Transverse colon (tissue), 4 donors: ENCODE measurements at regions not wholly inside any gene's neighbourhood (a gene's known extent, or its start where the extent isn't known, plus 50 kb on each side); places are given as distances from the start of the nearest gene placed in this dataset.

ENCODE experiments used
- DNase-seq: peaks from one replicate; pipeline ENCODE4 v3.0.0-alpha.2; 2019
- H3K27ac ChIP-seq, 4 donors: fragments of 200-600 bp; sonication (generic); 2 replicates each; pipeline ENCODE4 v1.5.1; 2016 to 2018; ENCODE audit warnings: inconsistent platforms in 4 of 4
- H3K27me3 ChIP-seq: fragments of 200-600 bp; sonication (generic); 2 replicates; pipeline ENCODE4 v1.5.1; 2017; ENCODE audit warnings: inconsistent platforms
- H3K36me3 ChIP-seq, 4 donors: fragments of 200-600 bp; sonication (generic); 2 replicates each; pipeline ENCODE4 v1.5.1; 2017 to 2019; ENCODE audit warnings: inconsistent platforms in 4 of 4
- H3K4me1 ChIP-seq, 4 donors: fragments of 200-600 bp; sonication (generic); 2 replicates each; pipeline ENCODE4 v1.5.1; 2017 to 2020; ENCODE audit warnings: inconsistent platforms in 4 of 4
- H3K4me3 ChIP-seq, 4 donors: fragments of 200-600 bp; sonication (generic); 1 replicate in 1 of 4; 2 replicates in 3 of 4; pipeline versions ENCODE4 v1.5.1 to v1.6.1; 2017 to 2019; ENCODE audit warnings: inconsistent platforms in 4 of 4
- H3K9me3 ChIP-seq, 2 donors: fragments of 200-600 bp; sonication (generic); 2 replicates each; pipeline ENCODE4 v1.5.1; 2017 to 2019; ENCODE audit warnings: inconsistent platforms in 2 of 2
- EP300 ChIP-seq: sonication (generic); formaldehyde crosslinking; IDR thresholded peaks from one replicate; pipeline ENCODE4 v1.6.1; 2017; ENCODE audit warnings: antibody characterized with exemption, low read depth
- POLR2A ChIP-seq: fragments of 450-650 bp; IDR thresholded peaks from one replicate; pipeline ENCODE4 v1.6.1; 2016; ENCODE audit warnings: antibody characterized with exemption, mild to moderate bottlenecking, moderate library complexity
- POLR2AphosphoS5 ChIP-seq, 3 donors: sonication (generic); formaldehyde crosslinking; IDR thresholded peaks; one replicate each; pipeline ENCODE4 v1.6.1; 2016; ENCODE audit warnings: antibody characterized with exemption in 3 of 3
- WGBS, 2 donors: methylation state at CpG; one replicate each; pipeline ENCODE4 v1.1.5; 2018; ENCODE audit warnings: low coverage in 1 of 2; 5-methylcytosine and 5-hydroxymethylcytosine counted together
- in situ Hi-C, 4 donors: fragments of 200-750 bp; cut with MboI; loops; one replicate each; pipeline versions ENCODE4 v1.15.0 to v1.15.1; 2017; ENCODE audit warnings: low sequenced_read_pairs in 3 of 4, low pct_ligation_motif_present in 1 of 4, low pct_unique_long_range_greater_than_20kb in 1 of 4
- intact Hi-C: fragments of 100-400 bp; cut with DNase I; formaldehyde crosslinking; loops from one replicate; pipeline ENCODE4 v1.15.1; 2023; ENCODE audit warnings: low total_unique reads
- TF ChIP-seq, protein P1 (sequence below), 5 experiments: fragments of 200-600 bp in 3 of 5; fragments of 450-650 bp in 2 of 5; sonication (generic) in 3 of 5; IDR thresholded peaks; 1 replicate in 2 of 5; 2 replicates in 3 of 5; pipeline ENCODE4 v1.5.1; 2016 to 2017; ENCODE audit warnings: antibody characterized with exemption in 5 of 5, inconsistent platforms in 3 of 5, mild to moderate bottlenecking in 2 of 5, moderate library complexity in 1 of 5

DNA sequence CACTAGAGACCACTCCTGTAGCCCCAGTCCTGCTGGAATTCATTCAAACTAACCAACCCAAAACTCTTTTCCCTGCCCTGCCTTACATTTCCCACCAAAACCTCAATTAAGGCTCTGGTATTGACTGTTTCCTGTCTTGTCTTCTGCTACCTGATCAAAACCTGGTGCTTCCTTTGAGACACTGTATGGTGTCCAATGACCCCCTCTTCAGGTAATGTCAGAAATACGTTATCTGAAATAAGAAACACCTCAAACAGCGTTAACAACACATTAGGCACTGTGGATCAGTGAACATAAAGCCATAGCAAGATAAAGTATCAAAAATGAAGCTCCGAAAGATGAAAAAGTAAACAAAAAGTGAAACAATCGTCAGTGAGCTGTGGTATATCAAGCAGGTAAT is 343.2 kb upstream of the ZP4 start:
- TF ChIP-seq, protein P1, sequence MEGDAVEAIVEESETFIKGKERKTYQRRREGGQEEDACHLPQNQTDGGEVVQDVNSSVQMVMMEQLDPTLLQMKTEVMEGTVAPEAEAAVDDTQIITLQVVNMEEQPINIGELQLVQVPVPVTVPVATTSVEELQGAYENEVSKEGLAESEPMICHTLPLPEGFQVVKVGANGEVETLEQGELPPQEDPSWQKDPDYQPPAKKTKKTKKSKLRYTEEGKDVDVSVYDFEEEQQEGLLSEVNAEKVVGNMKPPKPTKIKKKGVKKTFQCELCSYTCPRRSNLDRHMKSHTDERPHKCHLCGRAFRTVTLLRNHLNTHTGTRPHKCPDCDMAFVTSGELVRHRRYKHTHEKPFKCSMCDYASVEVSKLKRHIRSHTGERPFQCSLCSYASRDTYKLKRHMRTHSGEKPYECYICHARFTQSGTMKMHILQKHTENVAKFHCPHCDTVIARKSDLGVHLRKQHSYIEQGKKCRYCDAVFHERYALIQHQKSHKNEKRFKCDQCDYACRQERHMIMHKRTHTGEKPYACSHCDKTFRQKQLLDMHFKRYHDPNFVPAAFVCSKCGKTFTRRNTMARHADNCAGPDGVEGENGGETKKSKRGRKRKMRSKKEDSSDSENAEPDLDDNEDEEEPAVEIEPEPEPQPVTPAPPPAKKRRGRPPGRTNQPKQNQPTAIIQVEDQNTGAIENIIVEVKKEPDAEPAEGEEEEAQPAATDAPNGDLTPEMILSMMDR (IDR thresholded peaks at IDR 0.05): no peak
- TF ChIP-seq POLR2AphosphoS5 (IDR thresholded peaks at IDR 0.05): no peak
- no peak for TF ChIP-seq EP300
- no peak for TF ChIP-seq POLR2A
- H3K9me3 ChIP-seq: no peaks in the 10 kb centered on the region
- no peaks in the 10 kb centered on the region for H3K36me3 ChIP-seq
- 41 to 43% methylated on average over 4 of the region's 4 CpGs for WGBS, 2 donors
- in situ Hi-C loops (no loop called here), intact Hi-C loops (no loop called here)
- H3K4me3 ChIP-seq: no peak overlapping the region
- no peak overlapping the region for H3K27ac ChIP-seq
- no peak for DNase-seq
- no peaks in the 10 kb centered on the region for H3K4me1 ChIP-seq
- H3K27me3 ChIP-seq: no peaks in the 10 kb centered on the region

DNA sequence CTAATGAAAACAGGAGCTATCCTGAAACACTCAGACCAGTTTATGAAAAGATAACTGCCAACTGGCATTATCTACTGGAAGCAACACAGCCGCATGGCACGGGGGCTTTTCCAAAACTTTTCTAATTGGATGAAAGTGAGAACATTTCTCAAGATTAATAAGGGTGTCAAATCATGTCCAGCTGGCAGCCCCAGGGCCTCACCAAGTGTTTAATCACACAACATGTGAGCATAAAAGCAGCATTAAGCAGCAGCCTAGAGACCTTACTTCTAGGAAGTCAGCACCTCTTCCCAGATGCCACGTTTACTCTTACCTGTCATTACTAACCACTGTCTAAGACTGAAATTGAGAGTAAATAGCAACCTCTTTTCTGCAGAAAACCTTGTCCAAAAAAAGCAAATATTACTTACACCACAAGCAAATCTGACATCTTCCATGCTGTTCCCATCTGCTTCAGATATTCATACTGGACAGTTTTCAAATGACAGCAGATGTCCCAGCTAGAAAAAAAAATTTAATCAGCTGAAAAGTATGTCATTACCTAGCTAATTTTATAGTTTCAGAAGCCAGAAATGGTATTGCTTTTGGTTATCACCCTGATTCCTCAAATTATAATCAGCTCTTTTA is 341.5 kb upstream of the ZP4 start:
- in situ Hi-C loops: no loop called here
- DNase-seq: no peak
- H3K4me1 ChIP-seq: no peaks in the 10 kb centered on the region
- intact Hi-C loops: no loop called here
- H3K4me3 ChIP-seq: no peak overlapping the region
- H3K9me3 ChIP-seq: no peaks in the 10 kb centered on the region
- H3K36me3 ChIP-seq: no peaks in the 10 kb centered on the region
- H3K27ac ChIP-seq: no peak overlapping the region
- WGBS, 2 donors: 44 to 61% methylated on average over 2 to 3 of the region's 3 CpGs
- H3K27me3 ChIP-seq: no peaks in the 10 kb centered on the region
- TF ChIP-seq, protein P1 (IDR thresholded peaks at IDR 0.05): no peak
- TF ChIP-seq EP300 (no peak), POLR2A (no peak), POLR2AphosphoS5 (IDR thresholded peaks at IDR 0.05) (no peak)

DNA sequence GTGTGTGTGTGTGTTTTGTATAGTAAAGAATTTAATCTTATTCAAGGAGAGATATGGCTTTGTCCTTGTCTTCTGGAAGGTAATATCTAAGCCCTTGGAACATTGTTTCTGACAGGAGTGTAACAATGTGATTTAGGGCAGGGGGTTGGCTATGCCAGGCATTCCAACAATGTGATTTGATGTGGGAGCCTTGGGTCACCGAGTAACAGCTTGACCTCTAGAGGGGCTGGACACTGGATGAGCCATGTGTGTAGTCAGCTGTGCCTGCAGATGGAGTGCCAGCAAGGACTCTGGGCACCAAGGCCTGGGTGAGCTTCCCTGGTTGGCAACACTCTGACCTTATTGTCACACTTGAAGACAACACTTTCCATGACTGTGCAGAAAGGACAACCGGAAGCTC is 336.1 kb upstream of the ZP4 start:
- H3K27ac ChIP-seq: no peak overlapping the region
- H3K4me1 ChIP-seq: no peaks in the 10 kb centered on the region
- no peak for DNase-seq
- TF ChIP-seq POLR2AphosphoS5 (IDR thresholded peaks at IDR 0.05) (no peak), POLR2A (no peak), EP300 (no peak)
- TF ChIP-seq, protein P1 (IDR thresholded peaks at IDR 0.05): no peak
- H3K36me3 ChIP-seq: no peaks in the 10 kb centered on the region
- H3K4me3 ChIP-seq: no peak overlapping the region
- H3K9me3 ChIP-seq: no peaks in the 10 kb centered on the region
- in situ Hi-C loops (no loop called here), intact Hi-C loops (no loop called here)
- H3K27me3 ChIP-seq: no peaks in the 10 kb centered on the region
- WGBS, 2 donors: 80% methylated on average over 2 of the region's 2 CpGs; no CpG with 5 or more reads in 1 of the 2 donors

DNA sequence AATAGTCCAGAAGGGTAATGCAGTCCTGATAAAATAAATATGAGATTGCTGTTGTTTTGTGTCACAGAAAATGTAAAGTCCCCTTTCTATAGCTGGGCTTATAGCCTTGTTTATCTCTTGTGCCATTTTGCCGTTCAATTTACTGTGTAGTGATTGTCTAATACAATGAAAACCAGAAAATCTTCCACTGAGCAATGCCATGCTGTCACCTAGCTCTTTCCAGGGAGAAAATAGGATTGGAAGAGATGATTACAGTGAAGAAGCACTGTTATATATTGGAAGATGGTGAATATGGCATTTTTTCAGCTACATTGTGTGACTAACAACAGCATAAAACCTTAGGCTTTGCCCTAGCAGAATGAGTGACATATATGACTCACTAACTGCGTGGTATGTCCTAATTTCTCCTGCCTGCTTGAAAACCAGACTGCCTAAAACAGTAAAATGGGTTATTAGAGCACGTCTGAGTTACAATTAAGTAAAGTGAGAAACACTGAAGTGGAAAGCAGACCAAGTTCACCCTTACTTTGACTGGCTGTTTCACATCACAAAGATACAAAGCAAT is 332.4 kb upstream of the ZP4 start:
- Histone ChIP-seq H3K9me3 (no peaks in the 10 kb centered on the region), H3K36me3 (no peaks in the 10 kb centered on the region), H3K27ac (no peak overlapping the region), H3K4me3 (no peak overlapping the region), H3K27me3 (no peaks in the 10 kb centered on the region), H3K4me1 (no peaks in the 10 kb centered on the region)
- TF ChIP-seq, protein P1 (IDR thresholded peaks at IDR 0.05): no peak
- TF ChIP-seq POLR2AphosphoS5 (IDR thresholded peaks at IDR 0.05) (no peak), EP300 (no peak), POLR2A (no peak)
- in situ Hi-C loops: no loop called here
- no peak for DNase-seq
- whole genome bisulfite sequencing, 2 donors: 60 to 68% methylated on average over 3 of the region's 3 CpGs
- intact Hi-C loops: no loop called here
